Esophagus muscularis mucosa (tissue), 4 donors: ENCODE measurements at regions not wholly inside any gene's neighbourhood (a gene's known extent, or its start where the extent isn't known, plus 50 kb on each side); places are given as distances from the start of the nearest gene placed in this dataset.

Source experiments
- DNase-seq: peaks from one replicate; pipeline ENCODE4 v3.0.0-alpha.2; 2017; ENCODE audit errors: extremely low spot score
- H3K27ac ChIP-seq, 4 donors: fragments of 200-600 bp; sonication (generic); replicated peaks in 1 of 4; 1 replicate in 3 of 4; 2 replicates in 1 of 4; pipeline ENCODE4 v1.5.1; 2016 to 2019; ENCODE audit warnings: mild to moderate bottlenecking in 1 of 4
- H3K27me3 ChIP-seq, 4 donors: fragments of 200-600 bp; sonication (generic); one replicate each; pipeline versions ENCODE4 v1.5.1 to v1.6.0; 2016 to 2019
- H3K36me3 ChIP-seq, 4 donors: fragments of 200-600 bp; sonication (generic); one replicate each; pipeline ENCODE4 v1.5.1; 2016 to 2019
- H3K4me1 ChIP-seq, 4 donors: fragments of 200-600 bp; sonication (generic); one replicate each; pipeline ENCODE4 v1.5.1; 2016 to 2019
- H3K4me3 ChIP-seq, 4 donors: fragments of 200-600 bp; sonication (generic); 1 replicate in 2 of 4; 2 replicates in 2 of 4; pipeline ENCODE4 v1.5.1; 2016 to 2019; ENCODE audit warnings: mild to moderate bottlenecking in 4 of 4, moderate library complexity in 1 of 4
- H3K9me3 ChIP-seq, 4 donors: fragments of 200-600 bp; sonication (generic); 1 replicate in 3 of 4; 2 replicates in 1 of 4; pipeline ENCODE4 v1.5.1; 2016 to 2019
- EP300 ChIP-seq: sonication (generic); formaldehyde crosslinking; IDR thresholded peaks from one replicate; pipeline ENCODE4 v1.6.1; 2017; ENCODE audit warnings: antibody characterized with exemption
- POLR2A ChIP-seq: fragments of 450-650 bp; IDR thresholded peaks from one replicate; pipeline ENCODE4 v1.6.1; 2017; ENCODE audit warnings: antibody characterized with exemption, moderate library complexity, mild to moderate bottlenecking, low read depth
- POLR2AphosphoS5 ChIP-seq, 2 donors: sonication (generic); formaldehyde crosslinking; IDR thresholded peaks; one replicate each; pipeline ENCODE4 v1.6.1; 2017; ENCODE audit warnings: antibody characterized with exemption in 2 of 2
- WGBS: methylation state at CpG from one replicate; pipeline ENCODE4 v1.1.5; 2018; 5-methylcytosine and 5-hydroxymethylcytosine counted together
- intact Hi-C: fragments of 100-400 bp; cut with DNase I; formaldehyde crosslinking; loops from one replicate; pipeline ENCODE4 v1.15.1; 2023
- TF ChIP-seq, protein P1 (sequence below), 3 experiments: fragments of 200-600 bp in 2 of 3; fragments of 450-650 bp in 1 of 3; sonication (generic) in 2 of 3; IDR thresholded peaks; one replicate each; pipeline ENCODE4 v1.5.1; 2017 to 2019; ENCODE audit warnings: antibody characterized with exemption in 3 of 3, mild to moderate bottlenecking in 2 of 3, moderate library complexity in 1 of 3

DNA sequence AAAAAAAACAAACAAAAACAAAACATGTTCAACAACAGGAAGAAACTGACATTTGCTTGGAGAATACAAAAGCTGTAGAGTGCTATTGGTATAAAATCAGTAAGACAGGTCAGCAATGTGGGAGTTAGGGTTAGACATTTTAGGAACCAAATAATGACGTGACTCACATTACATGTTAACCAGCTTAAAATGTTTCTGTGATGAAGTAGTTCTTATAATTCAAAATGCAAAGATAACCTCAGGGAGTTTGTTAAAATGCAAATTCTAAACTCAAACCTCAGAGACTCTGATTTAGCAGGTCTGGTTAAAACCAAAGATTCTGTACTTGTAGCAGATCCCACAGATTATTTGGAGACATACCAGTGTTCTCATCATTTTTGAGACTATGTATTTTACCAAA lies 549.4 kb upstream of the SLITRK1 start:
- WGBS: 57% methylated on average over 1 of the region's 1 CpG
- TF ChIP-seq EP300: no peak
- TF ChIP-seq, protein P1, sequence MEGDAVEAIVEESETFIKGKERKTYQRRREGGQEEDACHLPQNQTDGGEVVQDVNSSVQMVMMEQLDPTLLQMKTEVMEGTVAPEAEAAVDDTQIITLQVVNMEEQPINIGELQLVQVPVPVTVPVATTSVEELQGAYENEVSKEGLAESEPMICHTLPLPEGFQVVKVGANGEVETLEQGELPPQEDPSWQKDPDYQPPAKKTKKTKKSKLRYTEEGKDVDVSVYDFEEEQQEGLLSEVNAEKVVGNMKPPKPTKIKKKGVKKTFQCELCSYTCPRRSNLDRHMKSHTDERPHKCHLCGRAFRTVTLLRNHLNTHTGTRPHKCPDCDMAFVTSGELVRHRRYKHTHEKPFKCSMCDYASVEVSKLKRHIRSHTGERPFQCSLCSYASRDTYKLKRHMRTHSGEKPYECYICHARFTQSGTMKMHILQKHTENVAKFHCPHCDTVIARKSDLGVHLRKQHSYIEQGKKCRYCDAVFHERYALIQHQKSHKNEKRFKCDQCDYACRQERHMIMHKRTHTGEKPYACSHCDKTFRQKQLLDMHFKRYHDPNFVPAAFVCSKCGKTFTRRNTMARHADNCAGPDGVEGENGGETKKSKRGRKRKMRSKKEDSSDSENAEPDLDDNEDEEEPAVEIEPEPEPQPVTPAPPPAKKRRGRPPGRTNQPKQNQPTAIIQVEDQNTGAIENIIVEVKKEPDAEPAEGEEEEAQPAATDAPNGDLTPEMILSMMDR (IDR thresholded peaks at IDR 0.05): no peak

DNA sequence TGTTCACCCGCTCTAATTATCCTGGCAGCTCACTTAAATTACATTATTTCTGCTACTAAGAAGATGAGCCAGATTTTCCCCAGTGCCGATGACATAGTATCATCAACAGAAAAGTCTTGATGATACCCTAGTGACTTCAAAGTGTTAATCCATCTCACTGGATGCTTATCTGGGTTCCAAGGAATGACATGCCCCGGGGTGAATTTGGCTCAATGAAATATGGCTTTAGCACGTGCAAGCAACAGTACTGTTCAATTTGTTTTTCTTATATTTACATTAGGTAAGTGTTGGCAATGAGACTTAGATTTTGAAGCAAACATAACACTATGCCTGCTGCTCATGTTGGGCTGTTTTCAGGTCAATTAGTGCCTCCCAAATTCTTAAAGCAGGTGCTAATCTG lies 548.2 kb upstream of the SLITRK1 start:
- 17% methylated on average over 4 of the region's 4 CpGs for WGBS
- Histone ChIP-seq H3K36me3 (no peaks in the 10 kb centered on the region), H3K27me3 (no peaks in the 10 kb centered on the region), H3K4me1 (no peaks in the 10 kb centered on the region), H3K27ac (no peak overlapping the region), H3K9me3 (no peaks in the 10 kb centered on the region), H3K4me3 (no peak overlapping the region)
- TF ChIP-seq, protein P1 (IDR thresholded peaks at IDR 0.05): no peak
- no peak for TF ChIP-seq POLR2A
- no peak for TF ChIP-seq EP300
- no peak for TF ChIP-seq POLR2AphosphoS5 (IDR thresholded peaks at IDR 0.05)
- no peak for DNase-seq
- intact Hi-C loops: no loop called here

More for the DNA sequence above, 549.4 kb upstream of the SLITRK1 start:
- no peaks in the 10 kb centered on the region for H3K9me3 ChIP-seq
- no peaks in the 10 kb centered on the region for H3K4me1 ChIP-seq
- H3K27me3 ChIP-seq: no peaks in the 10 kb centered on the region
- no peak for DNase-seq
- no peak overlapping the region for H3K4me3 ChIP-seq
- H3K27ac ChIP-seq: no peak overlapping the region
- intact Hi-C loops: no loop called here
- no peaks in the 10 kb centered on the region for H3K36me3 ChIP-seq

DNA sequence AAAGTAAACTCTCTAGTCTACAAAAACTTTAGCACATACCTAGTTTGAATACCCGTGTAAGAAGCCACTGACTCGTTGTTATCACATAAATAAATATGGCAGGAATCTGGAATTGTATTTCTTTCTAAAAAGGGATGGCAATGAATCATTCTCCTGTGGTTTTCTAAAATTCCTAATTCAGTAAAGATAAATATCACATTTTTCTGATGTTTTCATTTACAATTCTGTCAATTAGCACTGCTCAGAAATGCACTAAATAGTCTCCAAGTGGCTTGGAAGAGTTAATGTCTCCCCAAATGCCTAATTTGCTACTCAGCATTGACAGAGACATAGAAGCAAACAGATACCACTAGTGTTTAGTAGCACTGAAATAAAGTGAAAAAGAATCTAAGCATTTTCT lies 547.7 kb upstream of the SLITRK1 start:
- DNase-seq: no peak
- Histone ChIP-seq H3K27me3 (no peaks in the 10 kb centered on the region), H3K27ac (no peak overlapping the region), H3K9me3 (no peaks in the 10 kb centered on the region), H3K36me3 (no peaks in the 10 kb centered on the region), H3K4me3 (no peak overlapping the region), H3K4me1 (no peaks in the 10 kb centered on the region)
- TF ChIP-seq POLR2AphosphoS5 (IDR thresholded peaks at IDR 0.05) (no peak), EP300 (no peak), POLR2A (no peak)
- TF ChIP-seq, protein P1 (IDR thresholded peaks at IDR 0.05): no peak
- WGBS: 50% methylated on average over 2 of the region's 2 CpGs
- intact Hi-C loops: no loop called here

DNA sequence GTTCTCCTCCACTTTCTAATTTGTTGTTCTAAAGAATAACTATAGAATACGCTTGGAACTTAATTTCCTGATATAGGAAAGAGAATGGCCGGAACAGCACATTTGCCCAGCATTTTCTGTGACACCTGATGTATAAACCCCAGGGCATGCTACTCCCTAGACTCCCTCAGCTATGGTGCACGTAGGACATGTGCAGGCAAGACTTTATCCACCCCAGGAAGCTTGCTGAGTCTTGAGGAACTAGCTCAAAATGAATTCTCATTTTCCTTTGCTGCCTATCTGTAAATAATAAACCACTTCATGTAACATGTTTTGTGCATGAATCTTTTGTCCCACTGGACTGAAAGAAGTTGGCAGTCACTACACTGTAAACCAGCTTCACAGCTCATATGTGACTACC lies 535.8 kb upstream of the SLITRK1 start:
- TF ChIP-seq POLR2AphosphoS5 (IDR thresholded peaks at IDR 0.05): no peak
- no peak for TF ChIP-seq POLR2A
- TF ChIP-seq EP300: no peak
- TF ChIP-seq, protein P1 (IDR thresholded peaks at IDR 0.05): no peak
- Histone ChIP-seq H3K4me3 (no peak overlapping the region), H3K9me3 (no peaks in the 10 kb centered on the region), H3K27me3 (no peaks in the 10 kb centered on the region), H3K4me1 (no peaks in the 10 kb centered on the region), H3K36me3 (no peaks in the 10 kb centered on the region), H3K27ac (no peak overlapping the region)
- DNase-seq: no peak
- intact Hi-C loops: no loop called here
- WGBS: 57% methylated on average over 3 of the region's 3 CpGs

DNA sequence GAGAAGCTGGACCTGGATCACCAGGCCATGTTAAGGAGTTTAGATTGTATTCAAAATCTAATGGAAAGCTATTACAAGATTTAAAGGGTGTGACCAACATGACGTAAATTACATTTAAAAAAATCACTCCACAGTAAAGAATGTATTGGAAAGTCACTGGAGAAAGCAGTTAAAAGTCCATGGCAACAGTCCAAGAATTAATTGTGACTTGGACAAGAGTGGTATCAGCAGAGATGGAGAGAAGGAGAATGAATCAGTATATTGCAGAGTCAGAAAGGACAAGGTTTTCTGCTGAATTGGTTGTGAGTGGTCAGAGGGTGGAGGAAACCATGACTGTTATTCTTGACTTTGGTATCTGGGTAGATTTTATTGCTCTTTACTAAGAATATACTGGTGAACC lies 535.1 kb upstream of the SLITRK1 start:
- Histone ChIP-seq H3K9me3 (no peaks in the 10 kb centered on the region), H3K27me3 (no peaks in the 10 kb centered on the region), H3K27ac (no peak overlapping the region), H3K4me1 (no peaks in the 10 kb centered on the region), H3K36me3 (no peaks in the 10 kb centered on the region), H3K4me3 (no peak overlapping the region)
- intact Hi-C loops: no loop called here
- DNase-seq: no peak
- no peak for TF ChIP-seq POLR2AphosphoS5 (IDR thresholded peaks at IDR 0.05)
- TF ChIP-seq POLR2A: no peak
- TF ChIP-seq EP300: no peak
- TF ChIP-seq, protein P1 (IDR thresholded peaks at IDR 0.05): no peak
- WGBS: 72% methylated on average over 1 of the region's 1 CpG
